ENCODE measurements at regions not wholly inside any gene's neighbourhood (a gene's known extent, or its start where the extent isn't known, plus 50 kb on each side); places are given as distances from the start of the nearest gene placed in this dataset.

GRCh38 chr5:136525597-136525996 lies 160.3 kb upstream of the TRPC7 start:
- no peak overlapping the region for H3K27ac Mint-ChIP-seq
- no peaks in the 10 kb centered on the region for H3K27me3 Mint-ChIP-seq
- no peaks in the 10 kb centered on the region for H3K4me1 Mint-ChIP-seq
- H3K4me3 Mint-ChIP-seq, result no peak overlapping the region
- H3K36me3 Mint-ChIP-seq, result no peaks in the 10 kb centered on the region
- no peak for DNase-seq
- CTCF ChIA-PET, result no interaction called here
- H3K9me3 Mint-ChIP-seq, result no peaks in the 10 kb centered on the region

DNA sequence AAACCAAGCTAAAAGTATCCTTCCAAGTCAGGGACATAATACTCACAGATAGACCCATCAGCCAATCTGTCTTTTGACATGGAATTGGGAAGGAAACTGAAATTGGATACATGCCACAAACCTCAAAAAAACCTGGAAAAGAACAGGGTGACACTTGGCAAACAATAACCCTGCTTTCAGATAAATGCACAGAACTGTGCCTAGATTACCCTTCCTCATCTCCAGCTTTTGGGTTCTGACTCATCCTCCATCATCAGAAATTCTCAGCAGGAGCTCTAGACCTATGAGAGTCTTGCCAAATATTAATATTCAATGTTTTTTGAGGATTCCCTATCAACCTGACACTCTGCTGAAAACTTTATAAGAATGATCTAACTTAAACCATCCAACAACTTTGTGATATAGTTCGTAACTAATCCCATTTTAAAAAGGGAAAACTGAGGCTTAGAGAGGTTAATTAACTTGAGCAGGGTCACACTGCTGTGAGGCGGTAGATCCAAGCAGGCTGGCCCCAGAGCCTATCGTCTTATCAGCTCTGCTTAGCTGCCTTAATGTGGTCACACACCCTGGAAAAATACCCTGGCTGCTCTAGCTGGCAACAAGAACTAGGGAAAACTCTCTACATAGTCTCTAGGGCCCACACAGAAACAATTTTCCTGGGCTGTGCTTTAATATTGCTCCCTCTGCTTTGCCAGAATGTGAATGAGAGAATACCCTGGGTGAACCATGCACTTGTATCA lies 157.0 kb upstream of the TRPC7 start:
- Mint-ChIP-seq H3K36me3 (no peaks in the 10 kb centered on the region), H3K27me3 (no peaks in the 10 kb centered on the region), H3K4me3 (no peak overlapping the region), H3K9me3 (no peaks in the 10 kb centered on the region), H3K4me1 (no peaks in the 10 kb centered on the region), H3K27ac (no peak overlapping the region)
- no peak for DNase-seq
- CTCF ChIA-PET, result interaction anchor here (0.5 kb wide), 1 partner anchor 11 kb away, joined by 3 read pairs; no protein-coding TSS in a partner anchor

- H3K4me3 Mint-ChIP-seq, result no peak overlapping the region
- CTCF ChIA-PET, result no interaction called here
- no peaks in the 10 kb centered on the region for H3K4me1 Mint-ChIP-seq
- no peaks in the 10 kb centered on the region for H3K9me3 Mint-ChIP-seq
- DNase-seq, result no peak
- no peak overlapping the region for H3K27ac Mint-ChIP-seq
- H3K27me3 Mint-ChIP-seq, result no peaks in the 10 kb centered on the region
- H3K36me3 Mint-ChIP-seq, result no peaks in the 10 kb centered on the region
Observed at GRCh38 chr5:136521696-136522095, 156.4 kb upstream of the TRPC7 start.

- DNase-seq, result no peak
- H3K4me1 Mint-ChIP-seq, result no peaks in the 10 kb centered on the region
- no peaks in the 10 kb centered on the region for H3K9me3 Mint-ChIP-seq
- no peak overlapping the region for H3K27ac Mint-ChIP-seq
- H3K27me3 Mint-ChIP-seq, result no peaks in the 10 kb centered on the region
- no peak overlapping the region for H3K4me3 Mint-ChIP-seq
- H3K36me3 Mint-ChIP-seq, result no peaks in the 10 kb centered on the region
- CTCF ChIA-PET, result no interaction called here
Observed at GRCh38 chr5:136518814-136519213, 153.5 kb upstream of the TRPC7 start.

DNA sequence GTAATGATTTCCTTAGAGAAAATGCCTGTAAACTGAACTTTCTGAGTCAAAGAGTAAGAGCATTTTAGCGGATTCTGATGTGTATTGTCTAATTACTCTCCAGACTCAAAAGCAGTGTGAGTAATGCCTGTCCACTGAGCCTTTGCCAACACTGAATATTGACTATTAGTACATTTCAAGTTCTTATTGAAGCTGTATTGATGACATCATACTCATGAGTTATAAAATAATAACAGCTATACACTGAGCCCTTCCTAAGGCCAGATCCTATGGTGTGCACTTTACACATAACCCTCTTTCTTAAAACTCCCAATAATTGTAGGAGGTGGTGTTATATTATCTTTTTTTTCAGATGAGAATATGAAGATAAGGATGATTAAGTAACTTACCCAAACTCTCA lies 152.8 kb upstream of the TRPC7 start:
- Mint-ChIP-seq H3K27ac (no peak overlapping the region), H3K4me3 (no peak overlapping the region), H3K36me3 (no peaks in the 10 kb centered on the region), H3K9me3 (no peaks in the 10 kb centered on the region), H3K4me1 (no peaks in the 10 kb centered on the region), H3K27me3 (no peaks in the 10 kb centered on the region)
- DNase-seq, result no peak
- CTCF ChIA-PET, result no interaction called here

DNA sequence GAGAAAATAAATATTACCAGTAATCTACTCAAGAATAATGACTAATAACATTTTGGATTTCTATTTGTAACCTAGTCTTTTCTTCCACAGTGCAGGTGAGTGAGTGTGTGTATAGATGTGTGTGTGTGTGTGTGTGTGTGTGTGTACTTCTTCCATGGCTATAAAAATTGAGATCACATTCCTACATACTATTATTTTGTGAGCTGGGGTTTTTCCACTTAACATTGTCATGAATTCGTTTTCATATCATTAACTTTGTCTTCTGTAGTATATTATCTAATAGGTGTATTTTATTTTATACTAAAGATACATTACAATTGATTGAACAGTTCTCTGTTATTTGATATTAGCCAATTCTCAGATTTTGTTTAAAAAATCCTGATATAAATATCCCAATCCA lies 152.4 kb upstream of the TRPC7 start:
- Mint-ChIP-seq H3K4me3 (no peak overlapping the region), H3K27ac (no peak overlapping the region), H3K27me3 (no peaks in the 10 kb centered on the region), H3K4me1 (no peaks in the 10 kb centered on the region), H3K36me3 (no peaks in the 10 kb centered on the region), H3K9me3 (no peaks in the 10 kb centered on the region)
- DNase-seq, result no peak
- CTCF ChIA-PET, result no interaction called here

DNA sequence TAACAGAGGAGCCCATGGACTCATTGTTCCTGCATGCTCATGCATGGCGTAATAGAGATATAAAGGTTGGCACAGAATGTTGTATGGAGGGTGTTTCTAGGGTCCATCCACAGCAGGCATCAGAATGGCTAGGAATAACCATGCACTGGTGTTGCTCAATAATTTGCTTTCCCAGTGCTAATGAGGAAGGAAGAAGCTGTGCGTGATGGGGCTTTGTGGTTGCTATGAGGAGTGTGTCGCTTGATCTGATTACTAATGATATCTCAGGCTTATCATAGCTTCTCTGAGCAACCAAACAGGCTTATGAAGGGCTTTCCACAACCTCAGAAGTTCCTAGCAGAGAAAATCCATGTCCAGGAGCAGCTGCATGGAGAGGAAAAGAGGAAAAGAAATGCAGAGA lies 151.3 kb upstream of the TRPC7 start:
- Mint-ChIP-seq H3K36me3 (no peaks in the 10 kb centered on the region), H3K9me3 (no peaks in the 10 kb centered on the region), H3K4me3 (no peak overlapping the region), H3K4me1 (no peaks in the 10 kb centered on the region), H3K27ac (no peak overlapping the region), H3K27me3 (no peaks in the 10 kb centered on the region)
- DNase-seq, result no peak
- CTCF ChIA-PET, result interaction anchor here (0.8 kb wide), 1 partner anchor 34 kb away, joined by 4 read pairs; no protein-coding TSS in a partner anchor

GRCh38 chr5:136513430-136513829 lies 148.1 kb upstream of the TRPC7 start:
- Mint-ChIP-seq H3K4me3 (no peak overlapping the region), H3K9me3 (no peaks in the 10 kb centered on the region), H3K36me3 (no peaks in the 10 kb centered on the region), H3K27me3 (no peaks in the 10 kb centered on the region), H3K27ac (no peak overlapping the region), H3K4me1 (no peaks in the 10 kb centered on the region)
- no peak for DNase-seq
- CTCF ChIA-PET, result no interaction called here

- DNase-seq, result no peak
- Mint-ChIP-seq H3K9me3 (no peaks in the 10 kb centered on the region), H3K36me3 (no peaks in the 10 kb centered on the region), H3K27ac (no peak overlapping the region), H3K4me3 (no peak overlapping the region), H3K4me1 (no peaks in the 10 kb centered on the region), H3K27me3 (no peaks in the 10 kb centered on the region)
- CTCF ChIA-PET, result interaction anchor here (1.0 kb wide), 1 partner anchor 12 kb away, joined by 3 read pairs; no protein-coding TSS in a partner anchor
Observed at GRCh38 chr5:136511046-136511445, 145.7 kb upstream of the TRPC7 start.

- H3K27ac Mint-ChIP-seq, result no peak overlapping the region
- CTCF ChIA-PET, result no interaction called here
- H3K9me3 Mint-ChIP-seq, result no peaks in the 10 kb centered on the region
- DNase-seq, result no peak
- no peaks in the 10 kb centered on the region for H3K27me3 Mint-ChIP-seq
- H3K36me3 Mint-ChIP-seq, result no peaks in the 10 kb centered on the region
- no peaks in the 10 kb centered on the region for H3K4me1 Mint-ChIP-seq
- no peak overlapping the region for H3K4me3 Mint-ChIP-seq
Observed at GRCh38 chr5:136510481-136510880, 145.1 kb upstream of the TRPC7 start.

GRCh38 chr5:136506131-136506530 lies 140.8 kb upstream of the TRPC7 start:
- DNase-seq, result no peak
- CTCF ChIA-PET, result no interaction called here
- Mint-ChIP-seq H3K27ac (no peak overlapping the region), H3K9me3 (no peaks in the 10 kb centered on the region), H3K36me3 (no peaks in the 10 kb centered on the region), H3K4me3 (no peak overlapping the region), H3K27me3 (no peaks in the 10 kb centered on the region), H3K4me1 (no peaks in the 10 kb centered on the region)

DNA sequence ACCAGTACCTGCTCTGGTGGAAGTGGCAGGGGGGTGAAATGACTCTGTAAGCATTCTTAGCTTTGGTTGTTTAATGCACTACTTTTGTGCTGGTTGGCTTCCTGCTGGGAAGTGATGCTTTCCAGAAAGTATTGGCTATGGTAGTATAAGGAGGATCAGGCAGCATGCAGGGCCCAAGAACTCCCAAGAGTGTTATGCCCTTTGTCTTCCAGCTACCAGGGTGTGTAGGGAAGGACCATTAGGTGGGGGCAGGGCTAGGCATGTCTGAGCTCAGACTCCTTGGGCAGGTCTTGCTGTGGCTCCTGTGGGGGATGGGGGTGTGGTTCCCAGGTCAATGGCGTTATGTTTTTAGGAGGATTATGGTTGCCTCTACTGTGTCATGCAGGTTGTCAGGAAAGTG lies 135.8 kb upstream of the TRPC7 start:
- CTCF ChIA-PET, result no interaction called here
- no peak for DNase-seq
- Mint-ChIP-seq H3K27ac (no peak overlapping the region), H3K9me3 (peaks cover 17% of the 10 kb centered on the region), H3K4me3 (no peak overlapping the region), H3K27me3 (no peaks in the 10 kb centered on the region), H3K36me3 (no peaks in the 10 kb centered on the region), H3K4me1 (no peaks in the 10 kb centered on the region)

GRCh38 chr5:136492587-136492986 lies 127.2 kb upstream of the TRPC7 start:
- no peak for DNase-seq
- no peaks in the 10 kb centered on the region for H3K36me3 Mint-ChIP-seq
- H3K9me3 Mint-ChIP-seq, result no peaks in the 10 kb centered on the region
- CTCF ChIA-PET, result no interaction called here
- H3K27ac Mint-ChIP-seq, result no peak overlapping the region
- H3K4me1 Mint-ChIP-seq, result no peaks in the 10 kb centered on the region
- no peak overlapping the region for H3K4me3 Mint-ChIP-seq
- H3K27me3 Mint-ChIP-seq, result no peaks in the 10 kb centered on the region

DNA sequence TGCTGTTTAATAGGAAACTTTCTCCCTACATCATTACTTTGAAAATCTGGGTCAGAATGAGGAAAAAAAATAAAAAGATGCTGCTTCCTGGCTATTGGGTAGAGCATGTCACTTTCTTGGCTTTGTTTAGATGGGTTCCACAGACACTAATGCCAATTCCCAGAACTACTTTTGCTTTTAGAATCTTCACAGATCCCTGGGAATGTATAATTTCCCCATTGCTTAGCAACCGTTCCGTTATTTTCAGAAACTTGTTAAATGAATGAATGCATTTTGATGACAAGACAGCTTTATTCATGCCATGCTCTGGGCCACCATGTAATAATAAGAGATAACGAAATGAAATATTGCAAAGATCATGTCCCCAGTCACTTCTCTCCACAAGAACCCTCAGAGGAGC lies 126.5 kb upstream of the TRPC7 start:
- H3K9me3 Mint-ChIP-seq, result no peaks in the 10 kb centered on the region
- no peak overlapping the region for H3K4me3 Mint-ChIP-seq
- CTCF ChIA-PET, result no interaction called here
- no peak for DNase-seq
- H3K27ac Mint-ChIP-seq, result no peak overlapping the region
- no peaks in the 10 kb centered on the region for H3K36me3 Mint-ChIP-seq
- no peaks in the 10 kb centered on the region for H3K4me1 Mint-ChIP-seq
- H3K27me3 Mint-ChIP-seq, result no peaks in the 10 kb centered on the region

DNA sequence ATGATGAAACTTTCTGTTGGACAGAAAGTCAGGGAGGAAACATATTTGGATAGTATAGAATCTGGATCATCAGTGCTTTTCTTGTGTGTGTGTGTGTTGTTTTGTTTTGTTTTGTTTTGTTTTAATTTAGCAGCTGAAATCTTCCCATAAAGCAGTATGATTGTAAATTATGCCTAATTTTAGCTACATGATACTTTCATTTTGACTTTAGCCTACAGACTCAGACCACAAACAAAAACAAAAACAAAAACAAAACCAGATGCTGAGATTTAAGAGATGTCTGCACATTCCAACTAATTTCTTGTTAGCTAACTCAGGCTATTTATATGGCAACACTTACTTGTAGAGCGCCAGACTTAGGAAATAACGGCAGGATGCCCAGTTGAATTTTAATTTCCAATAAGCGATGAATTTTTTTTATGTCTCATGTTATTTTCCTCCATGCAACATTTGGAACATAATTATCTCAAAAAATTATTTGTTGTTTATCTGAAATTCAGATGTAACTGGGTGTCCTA lies 119.5 kb upstream of the TRPC7 start:
- H3K4me1 Mint-ChIP-seq, result no peaks in the 10 kb centered on the region
- H3K27ac Mint-ChIP-seq, result no peak overlapping the region
- no peaks in the 10 kb centered on the region for H3K36me3 Mint-ChIP-seq
- no peak for DNase-seq
- no peaks in the 10 kb centered on the region for H3K27me3 Mint-ChIP-seq
- no peak overlapping the region for H3K4me3 Mint-ChIP-seq
- CTCF ChIA-PET, result interaction anchor here (1.0 kb wide), 1 partner anchor 13 kb away, joined by 5 read pairs; no protein-coding TSS in a partner anchor
- H3K9me3 Mint-ChIP-seq, result no peaks in the 10 kb centered on the region
